NCI-H69 (cell line): ENCODE measurements at regions not wholly inside any gene's neighbourhood (a gene's known extent, or its start where the extent isn't known, plus 50 kb on each side); places are given as distances from the start of the nearest gene placed in this dataset.

ENCODE experiments used
- DNase-seq: peaks from one replicate; lab custom pipeline; 2025; lab: John Stamatoyannopoulos, UW

GRCh38 chr6:22027040-22027725 lies 269.7 kb downstream of the PRL start:
- no peak for DNase-seq

- no peak for DNase-seq
These were observed 268.3 kb downstream of the PRL start for GRCh38 chr6:22028403-22029090.

- DNase-seq, result no peak
These were observed 267.7 kb downstream of the PRL start for GRCh38 chr6:22029171-22029570.

- DNase-seq, result no peak
These were observed 265.9 kb downstream of the PRL start for GRCh38 chr6:22030730-22031619.

- no peak for DNase-seq
These were observed 261.1 kb downstream of the PRL start for GRCh38 chr6:22035690-22036089.

GRCh38 chr6:22036275-22036674 lies 260.6 kb downstream of the PRL start:
- DNase-seq, result peak; percentile 95

GRCh38 chr6:22036699-22037098 lies 260.1 kb downstream of the PRL start:
- DNase-seq, result no peak

- DNase-seq, result no peak
These were observed 254.9 kb downstream of the PRL start for GRCh38 chr6:22041797-22042480.

GRCh38 chr6:22042706-22043105 lies 254.1 kb downstream of the PRL start:
- DNase-seq, result peak; percentile 37

GRCh38 chr6:22043284-22043962 lies 253.4 kb downstream of the PRL start:
- DNase-seq, result peak; percentile 49

GRCh38 chr6:22045261-22045912 lies 251.4 kb downstream of the PRL start:
- no peak for DNase-seq

GRCh38 chr6:22049002-22049401 lies 247.8 kb downstream of the PRL start:
- DNase-seq, result no peak

GRCh38 chr6:22053391-22053997 lies 243.3 kb downstream of the PRL start:
- peak; percentile 36 for DNase-seq

GRCh38 chr6:22056398-22056797 lies 240.4 kb downstream of the PRL start:
- DNase-seq, result no peak

GRCh38 chr6:22057962-22058361 lies 238.9 kb downstream of the PRL start:
- no peak for DNase-seq

GRCh38 chr6:22059126-22059525 lies 237.7 kb downstream of the PRL start:
- no peak for DNase-seq

GRCh38 chr6:22059946-22060345 lies 236.9 kb downstream of the PRL start:
- DNase-seq, result no peak

- DNase-seq, result peak; percentile 50
These were observed 233.9 kb downstream of the PRL start for GRCh38 chr6:22062807-22063408.

GRCh38 chr6:22064558-22064957 lies 232.3 kb downstream of the PRL start:
- DNase-seq, result no peak

GRCh38 chr6:22067122-22067521 lies 229.7 kb downstream of the PRL start:
- DNase-seq, result no peak
